Liver (tissue), 8 donors: ENCODE measurements at regions not wholly inside any gene's neighbourhood (a gene's known extent, or its start where the extent isn't known, plus 50 kb on each side); places are given as distances from the start of the nearest gene placed in this dataset.

Source experiments
- DNase-seq: peaks from one replicate; pipeline ENCODE4 v3.0.0-alpha.2; 2017; ENCODE audit warnings: low spot score
- H3K27ac ChIP-seq, 2 donors: one replicate each; pipeline ENCODE4 v1.7.0; 2013; ENCODE audit warnings: inconsistent platforms in 2 of 2, low read length in 2 of 2, control low read depth in 1 of 2, low read depth in 1 of 2, mild to moderate bottlenecking in 1 of 2
- H3K27me3 ChIP-seq, 4 donors: one replicate each; pipeline versions ENCODE4 v1.6.1 to v1.7.0; 2013; ENCODE audit warnings: low read length in 3 of 4, inconsistent platforms in 1 of 4, mild to moderate bottlenecking in 1 of 4, moderate library complexity in 1 of 4; ENCODE audit not compliant: control insufficient read depth in 4 of 4, insufficient read depth in 4 of 4
- H3K36me3 ChIP-seq, 4 donors: one replicate each; pipeline versions ENCODE4 v1.6.1 to v1.7.0; 2013; ENCODE audit warnings: low read length in 3 of 4, mild to moderate bottlenecking in 3 of 4, low read depth in 1 of 4, moderate library complexity in 1 of 4; ENCODE audit not compliant: control insufficient read depth in 4 of 4, insufficient read depth in 3 of 4
- H3K4me1 ChIP-seq, 4 donors: one replicate each; pipeline versions ENCODE4 v1.6.1 to v1.7.0; 2013; ENCODE audit warnings: low read length in 3 of 4, mild to moderate bottlenecking in 3 of 4, moderate library complexity in 1 of 4; ENCODE audit not compliant: control insufficient read depth in 4 of 4, insufficient read depth in 4 of 4
- H3K4me3 ChIP-seq, 3 donors: one replicate each; pipeline versions ENCODE4 v1.6.1 to v1.7.0; 2013; ENCODE audit warnings: low read length in 3 of 3, control low read depth in 1 of 3, low read depth in 1 of 3, mild to moderate bottlenecking in 1 of 3
- H3K9ac ChIP-seq, 2 donors: one replicate each; pipeline ENCODE4 v1.7.0; 2013; ENCODE audit warnings: low read length in 2 of 2, mild to moderate bottlenecking in 2 of 2, moderate library complexity in 2 of 2, control low read depth in 1 of 2, low read depth in 1 of 2
- H3K9me3 ChIP-seq, 4 donors: one replicate each; pipeline versions ENCODE4 v1.6.1 to v1.7.0; 2013; ENCODE audit warnings: low read length in 3 of 4; ENCODE audit not compliant: control insufficient read depth in 4 of 4
- EGR1 ChIP-seq, 2 donors: IDR thresholded peaks; 2 replicates each; pipeline ENCODE4 v1.6.1; 2016 to 2018; ENCODE audit warnings: antibody characterized with exemption in 2 of 2, low read depth in 2 of 2
- FOXA1 ChIP-seq: IDR thresholded peaks from 2 replicates; pipeline ENCODE4 v1.6.1; 2016; ENCODE audit warnings: antibody characterized with exemption
- FOXA2 ChIP-seq: IDR thresholded peaks from 2 replicates; pipeline ENCODE4 v1.6.1; 2016; ENCODE audit warnings: antibody characterized with exemption
- GABPA ChIP-seq, 2 donors: IDR thresholded peaks in 1 of 2; conservative IDR thresholded peaks in 1 of 2; 2 replicates each; pipeline ENCODE4 v1.6.1; 2016; ENCODE audit warnings: antibody characterized with exemption in 2 of 2, mild to moderate bottlenecking in 1 of 2, moderate library complexity in 1 of 2
- HNF4A ChIP-seq, 2 donors: conservative IDR thresholded peaks; 2 replicates each; pipeline ENCODE4 v1.6.1; 2016; ENCODE audit warnings: antibody characterized with exemption in 2 of 2, mild to moderate bottlenecking in 2 of 2
- HNF4G ChIP-seq: IDR thresholded peaks from 2 replicates; pipeline ENCODE4 v1.6.1; 2016; ENCODE audit warnings: antibody characterized with exemption
- JUND ChIP-seq, 2 donors: IDR thresholded peaks; 2 replicates each; pipeline ENCODE4 v1.6.1; 2016; ENCODE audit warnings: antibody characterized with exemption in 2 of 2
- NR2F2 ChIP-seq: IDR thresholded peaks from 2 replicates; pipeline ENCODE4 v1.6.1; 2016; ENCODE audit warnings: antibody characterized with exemption
- RAD21 ChIP-seq, 2 donors: IDR thresholded peaks; 2 replicates each; pipeline ENCODE4 v1.6.1; 2016; ENCODE audit warnings: antibody characterized with exemption in 2 of 2, mild to moderate bottlenecking in 2 of 2
- RXRA ChIP-seq, 2 donors: IDR thresholded peaks; 2 replicates each; pipeline ENCODE4 v1.6.1; 2017 to 2018; ENCODE audit warnings: antibody characterized with exemption in 2 of 2, mild to moderate bottlenecking in 1 of 2
- SP1 ChIP-seq: IDR thresholded peaks from 2 replicates; pipeline ENCODE4 v1.6.1; 2018; ENCODE audit warnings: antibody characterized with exemption, mild to moderate bottlenecking
- TAF1 ChIP-seq: conservative IDR thresholded peaks from 2 replicates; pipeline ENCODE4 v1.6.1; 2016; ENCODE audit warnings: antibody characterized with exemption, mild to moderate bottlenecking
- YY1 ChIP-seq: IDR thresholded peaks from 2 replicates; pipeline ENCODE4 v1.6.1; 2016; ENCODE audit warnings: antibody characterized with exemption, mild to moderate bottlenecking
- WGBS: extraction: QIAGEN DNeasy Blood & Tissue Kit; methylation state at CpG from one replicate; pipeline ENCODE4 v1.1.7; 2013; 5-methylcytosine and 5-hydroxymethylcytosine counted together
- TF ChIP-seq, protein P1 (sequence below): IDR thresholded peaks from 2 replicates; pipeline ENCODE4 v1.6.1; 2016; ENCODE audit warnings: antibody characterized with exemption, mild to moderate bottlenecking
- TF ChIP-seq, protein P2 (sequence below): IDR thresholded peaks from 2 replicates; pipeline ENCODE4 v1.6.1; 2016; ENCODE audit warnings: antibody characterized with exemption
- TF ChIP-seq, protein P3 (sequence below): fragments of 150-350 bp; IDR thresholded peaks from 2 replicates; pipeline ENCODE4 v1.5.1; 2017; ENCODE audit warnings: improper control_type of control experiment, low read depth, low read length; ENCODE audit not compliant: missing input control
- TF ChIP-seq, protein P4 (sequence below): IDR thresholded peaks from 2 replicates; pipeline ENCODE4 v1.6.1; 2016; ENCODE audit warnings: antibody characterized with exemption
- TF ChIP-seq, protein P5 (sequence below): IDR thresholded peaks from 2 replicates; pipeline ENCODE4 v1.6.1; 2016; ENCODE audit warnings: antibody characterized with exemption
- donor health status: healthy.
- donor health status: healthy.
- donor health status: healthy.
- donor health status: healthy.
- donor health status: healthy.

DNA sequence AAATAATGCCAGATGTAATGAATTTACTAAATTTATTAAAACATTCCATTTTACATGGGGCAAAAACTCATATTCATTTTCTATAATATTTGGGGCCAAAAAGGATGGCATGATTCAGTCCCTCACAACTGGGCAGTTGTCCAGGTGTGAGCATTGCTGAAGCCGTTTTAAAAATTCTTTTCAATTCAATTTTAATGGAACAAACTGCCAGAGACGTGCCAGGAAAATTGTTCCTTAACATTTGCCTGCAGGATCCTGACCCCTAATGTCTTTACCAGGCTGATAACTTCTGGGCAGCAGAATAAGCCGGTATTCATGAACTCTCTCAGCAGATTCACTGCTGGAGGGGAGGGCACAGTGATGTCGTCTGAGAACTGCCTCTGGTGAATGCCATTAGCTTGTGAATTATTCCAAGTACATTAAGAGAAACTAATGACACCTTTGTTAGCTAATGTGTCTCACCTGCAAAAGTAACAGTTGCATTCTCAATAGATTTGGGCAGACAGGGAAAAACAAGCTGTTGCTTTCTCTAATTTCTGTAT is 1445.1 kb upstream of the TENM3 start:
- H3K4me1 ChIP-seq, result no peaks in the 10 kb centered on the region
- H3K9me3 ChIP-seq, result no peaks in the 10 kb centered on the region
- TF ChIP-seq TAF1, result no peak
- TF ChIP-seq FOXA1, result no peak
- TF ChIP-seq, protein P1, sequence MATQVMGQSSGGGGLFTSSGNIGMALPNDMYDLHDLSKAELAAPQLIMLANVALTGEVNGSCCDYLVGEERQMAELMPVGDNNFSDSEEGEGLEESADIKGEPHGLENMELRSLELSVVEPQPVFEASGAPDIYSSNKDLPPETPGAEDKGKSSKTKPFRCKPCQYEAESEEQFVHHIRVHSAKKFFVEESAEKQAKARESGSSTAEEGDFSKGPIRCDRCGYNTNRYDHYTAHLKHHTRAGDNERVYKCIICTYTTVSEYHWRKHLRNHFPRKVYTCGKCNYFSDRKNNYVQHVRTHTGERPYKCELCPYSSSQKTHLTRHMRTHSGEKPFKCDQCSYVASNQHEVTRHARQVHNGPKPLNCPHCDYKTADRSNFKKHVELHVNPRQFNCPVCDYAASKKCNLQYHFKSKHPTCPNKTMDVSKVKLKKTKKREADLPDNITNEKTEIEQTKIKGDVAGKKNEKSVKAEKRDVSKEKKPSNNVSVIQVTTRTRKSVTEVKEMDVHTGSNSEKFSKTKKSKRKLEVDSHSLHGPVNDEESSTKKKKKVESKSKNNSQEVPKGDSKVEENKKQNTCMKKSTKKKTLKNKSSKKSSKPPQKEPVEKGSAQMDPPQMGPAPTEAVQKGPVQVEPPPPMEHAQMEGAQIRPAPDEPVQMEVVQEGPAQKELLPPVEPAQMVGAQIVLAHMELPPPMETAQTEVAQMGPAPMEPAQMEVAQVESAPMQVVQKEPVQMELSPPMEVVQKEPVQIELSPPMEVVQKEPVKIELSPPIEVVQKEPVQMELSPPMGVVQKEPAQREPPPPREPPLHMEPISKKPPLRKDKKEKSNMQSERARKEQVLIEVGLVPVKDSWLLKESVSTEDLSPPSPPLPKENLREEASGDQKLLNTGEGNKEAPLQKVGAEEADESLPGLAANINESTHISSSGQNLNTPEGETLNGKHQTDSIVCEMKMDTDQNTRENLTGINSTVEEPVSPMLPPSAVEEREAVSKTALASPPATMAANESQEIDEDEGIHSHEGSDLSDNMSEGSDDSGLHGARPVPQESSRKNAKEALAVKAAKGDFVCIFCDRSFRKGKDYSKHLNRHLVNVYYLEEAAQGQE, result no peak
- no peak for TF ChIP-seq JUND (IDR thresholded peaks at IDR 0.05)
- TF ChIP-seq HNF4A (conservative IDR thresholded peaks at IDR 0.05), result no peak
- no peak for TF ChIP-seq FOXA2
- TF ChIP-seq HNF4G, result no peak
- TF ChIP-seq GABPA (IDR thresholded peaks at IDR 0.05 in 1 of 2, conservative IDR thresholded peaks at IDR 0.05 in 1 of 2), result no peak
- TF ChIP-seq NR2F2, result no peak
- no peak for TF ChIP-seq RAD21 (IDR thresholded peaks at IDR 0.05)
- TF ChIP-seq RXRA (IDR thresholded peaks at IDR 0.05), result no peak
- TF ChIP-seq EGR1 (IDR thresholded peaks at IDR 0.05; ENCODE audit: low read depth in 2 of 2), result no peak
- no peak for TF ChIP-seq YY1
- TF ChIP-seq, protein P2, sequence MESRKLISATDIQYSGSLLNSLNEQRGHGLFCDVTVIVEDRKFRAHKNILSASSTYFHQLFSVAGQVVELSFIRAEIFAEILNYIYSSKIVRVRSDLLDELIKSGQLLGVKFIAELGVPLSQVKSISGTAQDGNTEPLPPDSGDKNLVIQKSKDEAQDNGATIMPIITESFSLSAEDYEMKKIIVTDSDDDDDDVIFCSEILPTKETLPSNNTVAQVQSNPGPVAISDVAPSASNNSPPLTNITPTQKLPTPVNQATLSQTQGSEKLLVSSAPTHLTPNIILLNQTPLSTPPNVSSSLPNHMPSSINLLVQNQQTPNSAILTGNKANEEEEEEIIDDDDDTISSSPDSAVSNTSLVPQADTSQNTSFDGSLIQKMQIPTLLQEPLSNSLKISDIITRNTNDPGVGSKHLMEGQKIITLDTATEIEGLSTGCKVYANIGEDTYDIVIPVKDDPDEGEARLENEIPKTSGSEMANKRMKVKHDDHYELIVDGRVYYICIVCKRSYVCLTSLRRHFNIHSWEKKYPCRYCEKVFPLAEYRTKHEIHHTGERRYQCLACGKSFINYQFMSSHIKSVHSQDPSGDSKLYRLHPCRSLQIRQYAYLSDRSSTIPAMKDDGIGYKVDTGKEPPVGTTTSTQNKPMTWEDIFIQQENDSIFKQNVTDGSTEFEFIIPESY, result no peak
- TF ChIP-seq, protein P3, sequence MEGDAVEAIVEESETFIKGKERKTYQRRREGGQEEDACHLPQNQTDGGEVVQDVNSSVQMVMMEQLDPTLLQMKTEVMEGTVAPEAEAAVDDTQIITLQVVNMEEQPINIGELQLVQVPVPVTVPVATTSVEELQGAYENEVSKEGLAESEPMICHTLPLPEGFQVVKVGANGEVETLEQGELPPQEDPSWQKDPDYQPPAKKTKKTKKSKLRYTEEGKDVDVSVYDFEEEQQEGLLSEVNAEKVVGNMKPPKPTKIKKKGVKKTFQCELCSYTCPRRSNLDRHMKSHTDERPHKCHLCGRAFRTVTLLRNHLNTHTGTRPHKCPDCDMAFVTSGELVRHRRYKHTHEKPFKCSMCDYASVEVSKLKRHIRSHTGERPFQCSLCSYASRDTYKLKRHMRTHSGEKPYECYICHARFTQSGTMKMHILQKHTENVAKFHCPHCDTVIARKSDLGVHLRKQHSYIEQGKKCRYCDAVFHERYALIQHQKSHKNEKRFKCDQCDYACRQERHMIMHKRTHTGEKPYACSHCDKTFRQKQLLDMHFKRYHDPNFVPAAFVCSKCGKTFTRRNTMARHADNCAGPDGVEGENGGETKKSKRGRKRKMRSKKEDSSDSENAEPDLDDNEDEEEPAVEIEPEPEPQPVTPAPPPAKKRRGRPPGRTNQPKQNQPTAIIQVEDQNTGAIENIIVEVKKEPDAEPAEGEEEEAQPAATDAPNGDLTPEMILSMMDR, result no peak
- TF ChIP-seq, protein P4, sequence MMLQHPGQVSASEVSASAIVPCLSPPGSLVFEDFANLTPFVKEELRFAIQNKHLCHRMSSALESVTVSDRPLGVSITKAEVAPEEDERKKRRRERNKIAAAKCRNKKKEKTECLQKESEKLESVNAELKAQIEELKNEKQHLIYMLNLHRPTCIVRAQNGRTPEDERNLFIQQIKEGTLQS, result no peak
- no peak for TF ChIP-seq SP1
- TF ChIP-seq, protein P5, sequence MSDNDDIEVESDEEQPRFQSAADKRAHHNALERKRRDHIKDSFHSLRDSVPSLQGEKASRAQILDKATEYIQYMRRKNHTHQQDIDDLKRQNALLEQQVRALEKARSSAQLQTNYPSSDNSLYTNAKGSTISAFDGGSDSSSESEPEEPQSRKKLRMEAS, result no peak
- no peak overlapping the region for H3K27ac ChIP-seq
- no peak overlapping the region for H3K9ac ChIP-seq
- H3K4me3 ChIP-seq, result no peak overlapping the region
- peaks cover 0 to 3% (median 0%) of the 10 kb centered on the region in 4 donors for H3K27me3 ChIP-seq
- no peak for DNase-seq
- WGBS, result 44% methylated on average over 4 of the region's 4 CpGs
- no peaks in the 10 kb centered on the region for H3K36me3 ChIP-seq
